VCaP (cell line): ENCODE measurements at regions not wholly inside any gene's neighbourhood (a gene's known extent, or its start where the extent isn't known, plus 50 kb on each side); places are given as distances from the start of the nearest gene placed in this dataset.
A peak's percentile ranks its signal among the peaks of the same experiment; 100 is the strongest.

ENCODE experiments used
- H3K27ac ChIP-seq: fragments of 450-650 bp; 2 replicates; pipeline ENCODE4 v1.5.1; 2017
- CTCF ChIP-seq: fragments of 450-650 bp; conservative IDR thresholded peaks from 2 replicates; pipeline ENCODE4 v1.5.1; 2017; ENCODE audit warnings: mild to moderate bottlenecking, moderate library complexity

GRCh38 chr2:60148716-60149115 is 404.7 kb downstream of the BCL11A start:
- no peak for TF ChIP-seq CTCF
- H3K27ac ChIP-seq = no peak overlapping the region

GRCh38 chr2:60140185-60140584 is 413.3 kb downstream of the BCL11A start:
- no peak overlapping the region for H3K27ac ChIP-seq
- no peak for TF ChIP-seq CTCF

- TF ChIP-seq CTCF = no peak
- no peak overlapping the region for H3K27ac ChIP-seq
These were observed 416.5 kb downstream of the BCL11A start for GRCh38 chr2:60136913-60137312.

GRCh38 chr2:60127191-60127590 is 426.3 kb downstream of the BCL11A start:
- no peak for TF ChIP-seq CTCF
- H3K27ac ChIP-seq = no peak overlapping the region

- TF ChIP-seq CTCF = no peak
- H3K27ac ChIP-seq = no peak overlapping the region
These were observed 427.6 kb downstream of the BCL11A start for GRCh38 chr2:60125611-60126426.

- H3K27ac ChIP-seq = no peak overlapping the region
- TF ChIP-seq CTCF = peak; percentile 61
These were observed 433.7 kb downstream of the BCL11A start for GRCh38 chr2:60119778-60120177.

- no peak overlapping the region for H3K27ac ChIP-seq
- TF ChIP-seq CTCF = no peak
These were observed 434.5 kb downstream of the BCL11A start for GRCh38 chr2:60118917-60119316.
